Inflammatory macrophage treated with lipopolysaccharide for 1 hour (primary cell): ENCODE measurements at regions not wholly inside any gene's neighbourhood (a gene's known extent, or its start where the extent isn't known, plus 50 kb on each side); places are given as distances from the start of the nearest gene placed in this dataset.
A peak's percentile ranks its signal among the peaks of the same experiment; 100 is the strongest.
"Not testable (repeated sequence)": the region's sequence is repeated elsewhere in the genome, so short reads cannot be mapped to it uniquely, and the experiment has no call there.

Experiments
- DNase-seq, 2 donors: peaks; one replicate each; pipeline ENCODE4 v3.0.0-alpha.2; 2020 to 2022

GRCh38 chr13:42373048-42373812 is 101.3 kb downstream of the AKAP11 start:
- no peak for DNase-seq

DNA sequence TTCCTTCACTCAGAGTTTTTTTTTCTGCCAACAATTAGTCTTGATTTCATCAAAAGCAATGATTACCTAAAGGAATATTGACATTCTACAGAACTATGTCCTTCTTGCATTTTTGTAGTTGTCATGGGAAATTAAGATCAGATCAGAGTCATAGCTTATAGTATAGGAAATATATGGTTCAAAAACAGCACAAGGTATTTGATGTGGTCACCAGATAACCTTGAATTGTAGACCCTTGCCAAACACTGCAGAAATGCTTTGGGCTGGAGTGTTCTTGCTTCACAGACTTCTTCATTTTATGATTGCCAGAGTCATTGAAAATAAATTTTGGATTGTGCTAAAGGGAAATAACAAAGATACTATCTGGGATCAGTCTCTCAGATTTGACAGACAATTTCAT is 103.7 kb downstream of the AKAP11 start:
- DNase-seq = no peak

GRCh38 chr13:42377640-42378382 is 105.9 kb downstream of the AKAP11 start:
- DNase-seq = peak; percentile 27

DNA sequence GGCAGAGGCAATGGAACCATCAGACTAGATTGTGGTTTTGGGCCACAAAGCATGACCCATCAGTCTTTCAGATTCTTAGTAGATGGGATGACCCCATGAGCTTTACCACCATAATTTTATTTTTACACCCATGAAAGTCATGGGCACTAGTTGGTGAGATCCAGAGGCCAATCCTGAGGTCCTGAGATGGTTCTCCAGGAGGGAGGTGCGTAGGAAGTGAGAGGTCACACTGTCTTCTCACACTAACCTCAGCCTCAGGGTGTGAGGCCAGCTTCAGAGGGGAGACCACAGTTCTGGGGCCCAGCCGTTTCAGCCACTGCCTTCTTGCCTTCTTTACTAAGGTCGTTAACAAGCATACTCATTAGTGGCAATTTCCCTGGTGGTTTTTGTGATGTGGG is 106.4 kb downstream of the AKAP11 start:
- no peak for DNase-seq

DNA sequence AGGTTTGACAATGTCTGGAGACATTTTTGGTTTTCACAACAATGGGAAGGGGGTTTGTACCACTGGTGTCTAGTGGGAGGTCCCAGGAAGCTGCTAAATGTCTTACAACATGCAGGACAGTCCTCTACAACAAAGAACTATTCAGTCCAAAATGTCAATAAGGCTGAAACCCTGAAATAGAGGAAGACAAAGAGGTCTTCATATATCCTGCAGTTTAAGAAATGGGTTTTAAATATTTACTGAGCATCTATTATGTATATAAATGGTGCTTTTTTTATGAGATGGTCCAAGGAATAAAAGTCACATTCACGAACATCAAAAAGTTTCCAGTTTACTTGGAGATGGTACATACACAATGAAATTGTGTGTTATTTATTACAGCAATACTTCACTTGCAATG is 107.3 kb downstream of the AKAP11 start:
- no peak for DNase-seq

GRCh38 chr13:42380420-42381164 is 108.6 kb downstream of the AKAP11 start:
- DNase-seq = no peak

DNA sequence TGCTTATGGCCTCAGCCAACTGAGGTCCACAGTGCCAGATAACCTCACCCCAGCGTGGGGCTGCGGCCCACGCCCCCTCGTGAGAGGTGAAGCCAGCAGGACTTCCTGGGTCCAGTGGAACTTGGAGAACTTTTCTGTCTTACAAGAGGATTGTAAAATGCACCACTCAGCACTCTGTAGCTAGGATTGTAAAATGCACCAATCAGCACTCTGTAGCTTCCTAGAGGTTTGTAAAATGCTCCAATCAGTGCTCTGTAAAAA is 109.1 kb downstream of the AKAP11 start:
- DNase-seq = no peak

- DNase-seq = not testable (repeated sequence)
Observed at GRCh38 chr13:42381426-42381825, 109.5 kb downstream of the AKAP11 start.

GRCh38 chr13:42383025-42383424 is 111.1 kb downstream of the AKAP11 start:
- DNase-seq = no peak

DNA sequence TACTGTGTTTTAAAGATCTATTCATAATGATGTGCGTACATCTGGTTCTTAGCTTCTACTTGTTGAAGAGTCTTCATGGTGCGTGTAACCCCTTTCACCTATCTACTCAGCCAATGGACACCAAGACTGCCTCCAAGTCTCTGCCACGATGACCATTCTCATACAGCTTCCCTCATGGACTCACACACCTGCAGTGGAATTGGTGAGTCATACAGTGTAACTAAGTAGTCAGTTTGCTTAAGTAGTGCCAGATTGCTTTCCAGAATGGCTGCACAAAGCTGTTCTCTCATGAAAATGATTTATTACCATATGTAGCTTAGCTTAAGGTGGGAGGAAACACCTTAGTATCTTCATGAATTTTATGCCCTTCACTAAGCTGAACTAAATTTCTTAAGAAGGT is 112.3 kb downstream of the AKAP11 start:
- no peak for DNase-seq

DNA sequence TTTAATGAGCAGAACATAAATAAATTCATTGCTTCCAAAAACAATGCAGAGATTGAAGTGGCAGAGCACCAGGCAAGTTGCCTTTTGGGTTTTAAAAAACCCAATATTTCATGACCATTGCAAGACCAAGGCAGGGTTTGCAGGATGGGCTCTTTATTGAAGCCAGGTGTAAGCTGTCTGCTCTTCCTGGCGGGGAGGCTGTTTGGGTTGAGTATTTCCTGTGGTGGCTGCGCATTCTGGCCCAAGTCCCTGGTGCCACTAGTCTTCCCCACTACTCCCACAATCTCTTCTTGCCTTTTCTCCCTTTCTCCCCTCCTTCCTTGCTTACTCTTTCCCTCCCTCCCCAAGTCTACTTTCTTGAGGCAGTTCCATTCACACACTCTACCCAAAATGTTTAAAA is 116.4 kb downstream of the AKAP11 start:
- no peak for DNase-seq

DNA sequence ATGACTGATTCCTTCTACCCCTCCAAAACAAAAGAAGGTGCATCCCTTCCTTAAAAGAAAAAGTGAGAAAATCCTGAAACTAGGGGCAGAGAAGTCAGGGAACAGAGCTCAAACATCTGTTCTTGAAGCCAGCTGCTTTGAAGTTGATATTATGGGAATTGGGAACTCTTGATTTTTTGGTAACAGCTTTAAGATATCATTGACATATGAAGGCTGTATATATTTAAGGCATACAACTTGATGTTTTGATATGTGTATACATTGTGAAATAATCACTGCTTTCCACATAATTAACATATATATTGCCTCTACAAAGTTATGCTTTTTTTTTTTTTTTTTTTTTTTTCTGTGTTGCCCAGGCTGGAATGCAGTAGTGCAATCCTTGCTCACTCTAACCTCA is 117.1 kb downstream of the AKAP11 start:
- no peak for DNase-seq

DNA sequence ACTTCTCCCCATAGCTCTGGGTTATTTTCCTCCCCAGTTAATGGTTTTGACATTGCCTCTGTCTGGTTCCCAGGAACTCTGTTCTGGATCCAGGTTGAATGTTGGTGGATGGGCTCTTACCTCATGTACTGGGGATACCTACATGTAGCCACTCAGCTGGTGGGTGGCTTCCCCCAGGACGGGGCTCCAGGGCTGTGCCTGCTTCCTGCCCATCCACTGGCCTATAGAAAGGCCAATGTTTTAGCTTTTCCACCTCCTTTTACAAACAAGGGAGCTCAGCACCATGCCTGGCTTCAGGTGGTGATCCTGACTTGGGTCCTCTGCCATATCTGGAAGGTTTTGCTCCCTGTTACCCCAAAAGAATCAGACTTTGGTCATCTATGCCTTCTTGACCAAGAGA is 120.2 kb downstream of the AKAP11 start:
- no peak for DNase-seq

GRCh38 chr13:42392716-42393572 is 121.0 kb downstream of the AKAP11 start:
- no peak for DNase-seq

DNA sequence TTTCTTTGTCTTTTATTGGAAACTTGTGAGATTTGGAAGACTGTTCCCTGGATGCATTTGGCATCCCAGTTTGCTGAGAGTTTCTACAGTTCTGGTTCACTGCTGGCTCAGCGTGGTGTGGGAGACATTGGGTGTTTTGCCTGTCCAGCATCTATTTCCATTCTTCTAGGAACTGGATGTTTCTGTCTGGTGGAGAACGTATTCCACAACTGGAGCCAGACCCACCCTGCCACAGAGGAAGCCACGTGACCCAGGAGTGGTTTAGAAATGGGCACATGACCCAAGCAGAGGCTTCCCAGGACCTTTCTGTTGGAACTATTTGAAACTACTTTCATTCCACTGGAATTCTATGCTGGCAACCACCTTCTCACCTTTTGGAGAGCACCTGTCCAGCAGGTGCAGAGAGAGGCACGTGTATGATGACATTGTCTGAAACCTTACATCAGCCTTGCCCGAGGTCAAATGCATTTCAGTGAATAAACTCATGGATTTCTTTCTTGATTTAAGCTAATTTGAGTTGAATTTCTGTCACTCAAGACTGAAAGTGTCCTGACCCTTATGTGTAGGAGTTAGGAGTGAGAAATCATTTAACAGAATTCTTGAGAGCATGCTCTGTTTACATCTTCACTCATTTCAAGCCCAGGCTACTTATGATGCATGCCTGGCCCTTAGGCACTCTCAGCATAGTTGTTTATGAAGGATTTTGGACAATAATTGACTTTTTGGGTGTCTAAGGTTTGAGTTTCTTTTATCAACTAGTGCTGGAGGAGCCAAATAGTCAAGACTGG is 121.8 kb downstream of the AKAP11 start:
- no peak for DNase-seq

- no peak for DNase-seq
Observed at GRCh38 chr13:42394361-42394708, 122.4 kb downstream of the AKAP11 start.

- no peak for DNase-seq
Observed at GRCh38 chr13:42394711-42395085, 122.7 kb downstream of the AKAP11 start.

DNA sequence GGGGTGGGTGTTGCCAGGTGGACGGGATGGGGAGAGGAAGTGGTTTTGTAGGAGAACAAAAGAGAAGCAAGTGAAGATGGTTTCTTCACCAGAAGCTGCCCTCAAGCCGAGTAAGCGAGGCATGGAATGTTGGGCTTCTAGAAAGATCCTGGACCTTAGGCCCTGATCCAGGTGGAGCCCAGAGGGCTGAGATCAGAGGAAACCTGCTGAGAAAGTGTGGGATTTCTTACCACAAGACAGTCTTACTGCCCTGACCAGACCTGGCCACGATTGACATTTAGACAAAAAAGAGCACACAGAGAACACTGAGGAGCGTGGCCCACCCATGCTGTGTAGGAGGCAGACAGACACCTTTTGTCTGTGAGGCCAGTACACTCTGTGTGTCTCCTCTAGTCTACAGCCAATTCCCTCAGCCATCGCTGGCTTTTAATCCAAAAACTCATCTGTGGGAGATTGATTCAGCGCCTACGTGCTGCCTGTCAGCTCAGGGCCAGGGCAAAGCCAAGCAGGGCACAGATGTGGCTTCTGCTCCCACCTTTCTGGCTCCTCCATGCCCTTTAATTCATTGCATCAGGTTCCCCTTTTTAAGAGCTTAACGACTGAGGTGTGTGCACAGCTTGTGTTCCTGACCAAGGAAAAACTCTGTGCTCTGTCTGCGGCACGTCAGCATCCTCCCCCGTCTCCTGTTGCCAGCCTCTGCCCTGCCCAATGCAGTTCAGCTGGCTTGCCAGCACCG is 123.3 kb downstream of the AKAP11 start:
- no peak for DNase-seq

- DNase-seq = no peak
Observed at GRCh38 chr13:42396501-42396900, 124.5 kb downstream of the AKAP11 start.

GRCh38 chr13:42396901-42397655 is 125.1 kb downstream of the AKAP11 start:
- DNase-seq = no peak

GRCh38 chr13:42398533-42398932 is 126.6 kb downstream of the AKAP11 start:
- DNase-seq = no peak
